Fibroblast of lung (primary cell): ENCODE measurements at regions not wholly inside any gene's neighbourhood (a gene's known extent, or its start where the extent isn't known, plus 50 kb on each side); places are given as distances from the start of the nearest gene placed in this dataset.

Experiments
- DNase-seq, 2 donors: peaks; one replicate each; pipeline versions ENCODE4 v3.0.0 to v3.0.0-alpha.2; 2010; ENCODE audit warnings: low read depth in 2 of 2
- H2AFZ ChIP-seq: 2 replicates; pipeline ENCODE4 v1.5.1; 2012; ENCODE audit warnings: low read length, control low read depth, inconsistent platforms
- H3K27ac ChIP-seq: 2 replicates; pipeline ENCODE4 v1.5.1; 2011; ENCODE audit warnings: low read length, control low read depth; ENCODE audit not compliant: insufficient read depth
- H3K27me3 ChIP-seq: 2 replicates; pipeline ENCODE4 v1.5.1; 2011; ENCODE audit warnings: mild to moderate bottlenecking, low read length; ENCODE audit not compliant: control insufficient read depth, insufficient read depth
- H3K36me3 ChIP-seq: 2 replicates; pipeline ENCODE4 v1.5.1; 2011; ENCODE audit warnings: low read length; ENCODE audit not compliant: control insufficient read depth, insufficient read depth
- H3K4me1 ChIP-seq: 2 replicates; pipeline ENCODE4 v1.5.1; 2011; ENCODE audit warnings: low read length; ENCODE audit not compliant: control insufficient read depth, insufficient read depth; ENCODE audit errors: extremely low read depth
- H3K4me2 ChIP-seq: 2 replicates; pipeline ENCODE4 v1.5.1; 2011; ENCODE audit warnings: low read length, control low read depth; ENCODE audit not compliant: insufficient read depth; ENCODE audit errors: extremely low read depth
- H3K4me3 ChIP-seq, 4 experiments: fragments of 200-600 bp in 1 of 4; sonication (generic) in 1 of 4; replicated peaks in 1 of 4; 2 replicates each; pipeline ENCODE4 v1.5.1; 2011 to 2016; ENCODE audit warnings: low read length in 4 of 4, low read depth in 3 of 4, mild to moderate bottlenecking in 3 of 4, control low read depth in 2 of 4, inconsistent platforms in 1 of 4, mixed read lengths in 1 of 4; ENCODE audit not compliant: insufficient read depth in 1 of 4; ENCODE audit errors: control extremely low read depth in 1 of 4
- H3K79me2 ChIP-seq: 2 replicates; pipeline ENCODE4 v1.5.1; 2012; ENCODE audit warnings: mild to moderate bottlenecking, low read length, inconsistent platforms; ENCODE audit not compliant: control insufficient read depth, insufficient read depth
- H3K9ac ChIP-seq: 2 replicates; pipeline ENCODE4 v1.5.1; 2011; ENCODE audit warnings: mild to moderate bottlenecking, low read length, control low read depth; ENCODE audit not compliant: insufficient read depth
- H3K9me3 ChIP-seq: 2 replicates; pipeline ENCODE4 v1.5.1; 2012; ENCODE audit warnings: low read depth, low read length; ENCODE audit not compliant: control insufficient read depth, insufficient read depth
- H4K20me1 ChIP-seq: 2 replicates; pipeline ENCODE4 v1.5.1; 2011; ENCODE audit warnings: low read length; ENCODE audit not compliant: control insufficient read depth, insufficient read depth; ENCODE audit errors: extremely low read depth
- CTCF ChIP-seq, 2 donors: IDR thresholded peaks in 1 of 2; conservative IDR thresholded peaks in 1 of 2; 1 replicate in 1 of 2; 2 replicates in 1 of 2; pipeline ENCODE4 v1.5.1; 2011 to 2012; ENCODE audit warnings: low read length in 2 of 2, control low read depth in 1 of 2, inconsistent platforms in 1 of 2, low read depth in 1 of 2, mild to moderate bottlenecking in 1 of 2
- EZH2 ChIP-seq: IDR thresholded peaks from 2 replicates; pipeline ENCODE4 v1.5.1; 2012; ENCODE audit warnings: low read length, control low read depth, mild to moderate bottlenecking; ENCODE audit errors: missing control alignments

- H3K27me3 ChIP-seq: no peaks in the 10 kb centered on the region
- no peaks in the 10 kb centered on the region for H3K4me1 ChIP-seq
- no peaks in the 10 kb centered on the region for H3K9me3 ChIP-seq
- no peak overlapping the region for H3K4me3 ChIP-seq
- H3K4me2 ChIP-seq: no peak overlapping the region
- TF ChIP-seq CTCF (conservative IDR thresholded peaks at IDR 0.05 in 1 of 2, IDR thresholded peaks at IDR 0.05 in 1 of 2; ENCODE audit: low read depth in 1 of 2, low read length in 2 of 2): no peak
- no peak for DNase-seq
- no peaks in the 10 kb centered on the region for H4K20me1 ChIP-seq
- H3K36me3 ChIP-seq: no peaks in the 10 kb centered on the region
- H3K9ac ChIP-seq: no peak overlapping the region
- no peak overlapping the region for H2AFZ ChIP-seq
- H3K27ac ChIP-seq: no peak overlapping the region
- no peaks in the 10 kb centered on the region for H3K79me2 ChIP-seq
Measured at GRCh38 chr2:195501746-195502145, 155.3 kb upstream of the SLC39A10 start.

DNA sequence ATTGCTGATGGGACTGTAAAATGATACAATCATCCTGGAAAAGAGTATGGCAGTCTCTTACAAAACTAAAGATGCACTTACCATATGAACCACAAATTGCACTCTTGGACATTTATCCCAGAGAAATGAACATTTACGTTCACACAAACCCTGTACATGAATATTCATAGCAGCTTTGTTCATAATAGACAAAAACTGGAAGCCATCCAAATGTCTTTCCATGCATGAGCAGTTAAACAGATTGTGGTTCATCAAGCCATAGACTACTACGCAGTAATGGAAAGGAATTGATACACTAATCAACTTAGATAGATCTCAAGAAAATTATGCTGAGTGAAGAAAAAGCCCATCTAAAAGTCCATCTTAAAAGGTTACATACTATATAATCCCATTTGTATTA lies 156.1 kb upstream of the SLC39A10 start:
- Histone ChIP-seq H2AFZ (no peak overlapping the region), H3K79me2 (no peaks in the 10 kb centered on the region), H3K27ac (no peak overlapping the region), H3K4me3 (no peak overlapping the region), H4K20me1 (no peaks in the 10 kb centered on the region), H3K4me2 (no peak overlapping the region), H3K4me1 (no peaks in the 10 kb centered on the region), H3K9ac (no peak overlapping the region), H3K27me3 (no peaks in the 10 kb centered on the region), H3K9me3 (no peaks in the 10 kb centered on the region), H3K36me3 (no peaks in the 10 kb centered on the region)
- TF ChIP-seq EZH2 (no peak), CTCF (conservative IDR thresholded peaks at IDR 0.05 in 1 of 2, IDR thresholded peaks at IDR 0.05 in 1 of 2; ENCODE audit: low read depth in 1 of 2, low read length in 2 of 2) (no peak)
- DNase-seq: peak in 1 of 2 donors; percentile 6

DNA sequence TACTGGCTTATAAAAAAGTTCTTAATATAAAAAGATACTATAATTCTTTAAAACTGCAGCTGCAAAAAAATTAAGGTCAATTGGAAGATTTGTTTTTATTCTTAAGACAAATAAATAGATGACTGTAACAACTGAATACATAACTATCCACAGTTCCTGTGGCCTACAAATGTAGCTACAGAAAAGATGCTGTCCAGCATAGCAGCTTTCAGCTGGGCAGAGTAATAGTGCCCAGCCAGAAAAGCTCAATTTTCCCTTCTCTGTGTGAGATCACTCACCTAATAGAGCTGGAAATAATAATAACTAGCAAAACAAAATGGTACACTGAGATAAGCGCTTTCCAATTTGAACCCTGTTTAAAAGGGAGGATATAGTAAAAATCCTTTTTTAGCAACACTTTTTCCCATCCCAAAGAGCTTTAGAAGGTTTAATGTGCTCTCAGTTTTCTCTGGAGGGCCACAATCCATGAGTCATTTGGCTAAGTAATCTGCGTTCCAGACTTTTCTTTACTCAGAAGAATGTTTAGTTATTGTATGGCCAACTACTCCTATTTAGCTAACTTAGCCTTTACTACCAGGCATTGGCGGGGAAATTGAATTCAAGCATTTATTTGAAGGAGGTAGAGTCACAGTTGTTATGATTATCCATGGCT lies 158.1 kb upstream of the SLC39A10 start:
- H3K4me3 ChIP-seq: no peak overlapping the region
- no peak overlapping the region for H2AFZ ChIP-seq
- H3K27me3 ChIP-seq: no peaks in the 10 kb centered on the region
- no peak overlapping the region for H3K27ac ChIP-seq
- no peaks in the 10 kb centered on the region for H3K79me2 ChIP-seq
- peak; percentile 45 to 68 for DNase-seq
- no peaks in the 10 kb centered on the region for H3K4me1 ChIP-seq
- no peaks in the 10 kb centered on the region for H3K36me3 ChIP-seq
- TF ChIP-seq EZH2: no peak
- TF ChIP-seq CTCF (conservative IDR thresholded peaks at IDR 0.05 in 1 of 2, IDR thresholded peaks at IDR 0.05 in 1 of 2; ENCODE audit: low read depth in 1 of 2, low read length in 2 of 2): no peak
- H3K4me2 ChIP-seq: no peak overlapping the region
- no peak overlapping the region for H3K9ac ChIP-seq
- no peaks in the 10 kb centered on the region for H4K20me1 ChIP-seq
- H3K9me3 ChIP-seq: no peaks in the 10 kb centered on the region
